Heart right ventricle (tissue), 16 donors: ENCODE measurements at regions not wholly inside any gene's neighbourhood (a gene's known extent, or its start where the extent isn't known, plus 50 kb on each side); places are given as distances from the start of the nearest gene placed in this dataset.
A peak's percentile ranks its signal among the peaks of the same experiment; 100 is the strongest.

Experiments
- ATAC-seq, 8 donors: fragments of 200-7000 bp; cut with Tn5 transposase; one replicate each; pipeline ENCODE4 v1.9.1; 2020; ENCODE audit warnings: mild to moderate bottlenecking in 8 of 8, moderate library complexity in 8 of 8, moderate number of reproducible peaks in 1 of 8
- DNase-seq, 2 donors: peaks; one replicate each; pipeline ENCODE4 v3.0.0-alpha.2; 2020
- H3K27ac ChIP-seq, 10 donors: fragments of 200-600 bp; sonication (generic) in 2 of 10; one replicate each; pipeline versions ENCODE4 v1.5.0 to v1.8.0; 2020 to 2022; ENCODE audit warnings: mild to moderate bottlenecking in 3 of 10
- H3K27me3 ChIP-seq, 7 donors: fragments of 200-600 bp; one replicate each; pipeline ENCODE4 v1.8.0; 2021 to 2022; ENCODE audit warnings: mild to moderate bottlenecking in 2 of 7
- H3K36me3 ChIP-seq, 9 donors: fragments of 200-600 bp; sonication (generic) in 1 of 9; one replicate each; pipeline versions ENCODE4 v1.5.0 to v1.8.0; 2020 to 2022; ENCODE audit warnings: mild to moderate bottlenecking in 2 of 9
- H3K4me1 ChIP-seq, 9 donors: fragments of 200-600 bp; sonication (generic) in 1 of 9; one replicate each; pipeline versions ENCODE4 v1.5.0 to v1.8.0; 2020 to 2022; ENCODE audit warnings: mild to moderate bottlenecking in 4 of 9
- H3K4me3 ChIP-seq, 10 donors: fragments of 200-600 bp; sonication (generic) in 2 of 10; one replicate each; pipeline versions ENCODE4 v1.5.0 to v1.8.0; 2020 to 2022; ENCODE audit warnings: mild to moderate bottlenecking in 7 of 10, moderate library complexity in 2 of 10
- H3K9me3 ChIP-seq, 11 donors: fragments of 200-600 bp in 10 of 11; sonication (generic) in 2 of 11; one replicate each; pipeline versions ENCODE4 v1.5.0 to v1.8.0; 2013 to 2022; ENCODE audit warnings: mild to moderate bottlenecking in 2 of 11, control low read depth in 1 of 11, moderate library complexity in 1 of 11
- WGBS, 2 donors: extraction: QIAGEN DNeasy Blood & Tissue Kit; methylation state at CpG; one replicate each; pipeline ENCODE4 v1.1.7; 2013; ENCODE audit warnings: inconsistent platforms in 1 of 2; 5-methylcytosine and 5-hydroxymethylcytosine counted together
- intact Hi-C, 10 donors: fragments of 100-400 bp; cut with DNase I; formaldehyde crosslinking; loops; one replicate each; pipeline versions ENCODE4 v1.11.1 to v1.14.2; 2022
- TF ChIP-seq, protein P1 (sequence below), 9 donors: fragments of 200-600 bp; sonication (generic) in 2 of 9; IDR thresholded peaks; one replicate each; pipeline versions ENCODE4 v1.5.0 to v1.8.0; 2021 to 2022; ENCODE audit warnings: antibody characterized with exemption in 9 of 9, mild to moderate bottlenecking in 5 of 9, moderate library complexity in 1 of 9
- donor health status: Arrhythmogenic right ventricular cardiomyopathy.
- donor health status: ischemic (EF 13 %, LVEDD 7.1; RV severe dilation, severe dysfunction).
- donor health status: healthy with polysubstance abuse.
- donor health status: DM: no; HTN: yes; CAD: no.
- donor health status: DM: no; HTN: no; CAD: no.
- donor health status: ischemic (EF 25% LVEDD 6.9; RV normal size, moderate dysfunction).
- donor health status: ischemic (EF 25% LVEDD 5.7; RV mildly dilated, moderate dysfunction).
- donor health status: healthy.
- donor health status: DM: yes; HTN: yes; CAD: no.
- donor health status: Ischemic cardiomyopathy.
- donor health status: ischemic (EF 35%, LVEDD 5.7; RV mildly dilated, moderate dysfunction).
- donor health status: nonischemic (EF 11% LVEDD 7.7; RV severe dilation, severe dysfunction).
- donor health status: DM: yes; HTN: yes; CAD: no.
- donor health status: PGD.
- donor health status: ischemic (EF 29% LVEDD 5.4; RV normal size, mild dysfunction).
- donor health status: nonischemic (EF 23%, LVEDD 6.1; RV moderate dilation, normal function).

DNA sequence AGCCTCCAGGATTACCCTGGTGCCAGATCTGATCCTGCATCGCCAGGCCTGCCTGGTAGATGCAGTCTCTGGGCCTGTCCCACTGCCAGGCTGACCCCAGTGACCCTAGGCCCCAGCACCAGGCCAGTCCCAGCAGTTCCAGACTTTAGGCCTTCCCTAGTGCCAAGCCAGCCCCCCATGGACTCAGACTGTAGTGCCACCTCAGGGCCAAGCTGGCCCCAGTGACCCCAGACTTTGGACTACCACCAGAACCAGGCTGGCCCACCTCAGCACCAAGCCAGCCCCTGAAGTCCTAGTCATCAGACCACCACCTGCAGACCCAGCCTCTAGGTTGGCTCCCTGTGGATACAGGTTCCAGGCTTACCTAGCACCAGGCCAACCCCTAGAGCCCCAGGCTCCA, 142.5 kb downstream of the PJA2 start:
- WGBS, 2 donors, result 92 to 100% methylated on average over 1 of the region's 1 CpG
- intact Hi-C loops, result no loop called here
- DNase-seq, result no peak

DNA sequence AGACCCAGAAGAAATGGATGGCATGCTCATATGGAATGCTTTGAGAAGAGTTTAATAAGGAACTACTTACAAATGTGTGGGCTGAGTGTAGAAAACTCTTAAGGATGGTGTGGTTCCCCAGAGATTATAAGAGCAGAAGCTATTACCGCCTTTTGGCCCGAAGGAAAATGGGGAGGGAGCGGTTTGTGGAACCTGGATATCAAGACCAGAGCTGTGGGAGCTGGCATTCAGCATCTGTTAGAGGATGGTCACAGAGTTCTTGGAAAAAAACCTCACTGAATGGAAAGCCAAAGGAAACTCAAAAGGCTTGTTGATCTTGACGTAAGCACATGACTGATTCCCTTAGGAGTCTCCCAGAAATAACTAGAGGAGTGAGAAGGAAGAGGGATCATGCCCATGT, 151.0 kb downstream of the PJA2 start:
- TF ChIP-seq, protein P1, sequence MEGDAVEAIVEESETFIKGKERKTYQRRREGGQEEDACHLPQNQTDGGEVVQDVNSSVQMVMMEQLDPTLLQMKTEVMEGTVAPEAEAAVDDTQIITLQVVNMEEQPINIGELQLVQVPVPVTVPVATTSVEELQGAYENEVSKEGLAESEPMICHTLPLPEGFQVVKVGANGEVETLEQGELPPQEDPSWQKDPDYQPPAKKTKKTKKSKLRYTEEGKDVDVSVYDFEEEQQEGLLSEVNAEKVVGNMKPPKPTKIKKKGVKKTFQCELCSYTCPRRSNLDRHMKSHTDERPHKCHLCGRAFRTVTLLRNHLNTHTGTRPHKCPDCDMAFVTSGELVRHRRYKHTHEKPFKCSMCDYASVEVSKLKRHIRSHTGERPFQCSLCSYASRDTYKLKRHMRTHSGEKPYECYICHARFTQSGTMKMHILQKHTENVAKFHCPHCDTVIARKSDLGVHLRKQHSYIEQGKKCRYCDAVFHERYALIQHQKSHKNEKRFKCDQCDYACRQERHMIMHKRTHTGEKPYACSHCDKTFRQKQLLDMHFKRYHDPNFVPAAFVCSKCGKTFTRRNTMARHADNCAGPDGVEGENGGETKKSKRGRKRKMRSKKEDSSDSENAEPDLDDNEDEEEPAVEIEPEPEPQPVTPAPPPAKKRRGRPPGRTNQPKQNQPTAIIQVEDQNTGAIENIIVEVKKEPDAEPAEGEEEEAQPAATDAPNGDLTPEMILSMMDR (IDR thresholded peaks at IDR 0.05), result no peak
- ATAC-seq (peak in 1 of 8 donors; percentile 28), DNase-seq (no peak)
- intact Hi-C loops, result no loop called here
- H3K9me3 ChIP-seq, result no peaks in the 10 kb centered on the region
- no peaks in the 10 kb centered on the region for H3K27me3 ChIP-seq
- H3K4me3 ChIP-seq, result no peak overlapping the region
- WGBS, 2 donors, result 81 to 83% methylated on average over 4 of the region's 4 CpGs
- H3K4me1 ChIP-seq, result no peaks in the 10 kb centered on the region
- H3K36me3 ChIP-seq, result no peaks in the 10 kb centered on the region
- H3K27ac ChIP-seq, result no peak overlapping the region

More for the DNA sequence above, 142.5 kb downstream of the PJA2 start:
- Histone ChIP-seq H3K9me3 (peaks cover 0 to 40% (median 3%) of the 10 kb centered on the region in 11 donors), H3K27ac (no peak overlapping the region), H3K27me3 (no peaks in the 10 kb centered on the region), H3K4me1 (no peaks in the 10 kb centered on the region), H3K36me3 (no peaks in the 10 kb centered on the region), H3K4me3 (no peak overlapping the region)
- TF ChIP-seq, protein P1 (IDR thresholded peaks at IDR 0.05), result no peak
- no peak for ATAC-seq

DNA sequence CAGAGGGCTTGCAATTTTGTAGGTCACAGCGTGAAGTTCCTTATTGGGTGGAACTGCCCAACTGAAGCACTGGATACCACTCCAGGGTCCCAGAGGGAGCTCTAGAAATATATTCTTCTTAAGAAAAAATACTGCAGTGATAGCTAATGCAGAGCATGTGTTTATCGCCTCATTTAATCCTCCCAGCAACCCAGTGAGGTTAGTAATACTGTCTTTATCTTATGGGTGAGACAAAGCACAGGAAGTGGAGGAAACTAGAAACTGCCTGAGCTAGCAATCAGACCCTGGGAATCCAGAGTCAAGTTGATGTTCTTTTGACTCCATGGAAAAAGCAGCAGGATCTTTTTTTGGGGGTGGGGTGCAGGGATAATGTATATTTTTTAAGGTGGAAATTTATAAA, 153.3 kb downstream of the PJA2 start:
- TF ChIP-seq, protein P1 (IDR thresholded peaks at IDR 0.05), result no peak
- no peak overlapping the region for H3K27ac ChIP-seq
- H3K4me3 ChIP-seq, result no peak overlapping the region
- H3K36me3 ChIP-seq, result no peaks in the 10 kb centered on the region
- no peaks in the 10 kb centered on the region for H3K4me1 ChIP-seq
- DNase-seq (no peak), ATAC-seq (no peak)
- H3K9me3 ChIP-seq, result no peaks in the 10 kb centered on the region
- H3K27me3 ChIP-seq, result no peaks in the 10 kb centered on the region
- intact Hi-C loops, result no loop called here
- WGBS, 2 donors, result 78 to 84% methylated on average over 2 of the region's 2 CpGs

DNA sequence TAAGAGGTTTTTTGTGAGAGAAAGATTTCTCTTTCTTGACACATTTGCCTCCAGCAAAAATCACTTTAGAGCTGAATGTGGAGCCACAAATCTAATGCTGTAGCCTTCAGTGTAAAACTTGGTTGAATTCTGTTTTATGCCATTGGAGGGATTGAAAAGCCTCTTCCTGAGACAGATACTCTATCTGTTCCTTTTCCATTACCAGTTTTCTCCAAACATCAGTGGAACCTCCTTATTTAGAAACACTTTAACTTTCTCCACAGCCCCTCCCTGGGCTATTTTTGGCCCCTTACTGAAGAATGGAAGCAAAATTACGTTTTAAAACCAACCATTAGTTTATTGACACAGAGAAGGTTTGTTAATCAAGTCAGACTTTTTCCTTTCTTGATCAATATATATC, 155.3 kb downstream of the PJA2 start:
- intact Hi-C loops, result no loop called here
- DNase-seq (no peak), ATAC-seq (peak in 1 of 8 donors; percentile 17)
- TF ChIP-seq, protein P1 (IDR thresholded peaks at IDR 0.05), result no peak
- Histone ChIP-seq H3K4me1 (no peaks in the 10 kb centered on the region), H3K27me3 (no peaks in the 10 kb centered on the region), H3K9me3 (no peaks in the 10 kb centered on the region), H3K4me3 (no peak overlapping the region), H3K27ac (no peak overlapping the region), H3K36me3 (no peaks in the 10 kb centered on the region)
- WGBS, 2 donors, result 28 to 34% methylated on average over 1 of the region's 1 CpG
